ENCODE measurements at regions not wholly inside any gene's neighbourhood (a gene's known extent, or its start where the extent isn't known, plus 50 kb on each side); places are given as distances from the start of the nearest gene placed in this dataset.

DNA sequence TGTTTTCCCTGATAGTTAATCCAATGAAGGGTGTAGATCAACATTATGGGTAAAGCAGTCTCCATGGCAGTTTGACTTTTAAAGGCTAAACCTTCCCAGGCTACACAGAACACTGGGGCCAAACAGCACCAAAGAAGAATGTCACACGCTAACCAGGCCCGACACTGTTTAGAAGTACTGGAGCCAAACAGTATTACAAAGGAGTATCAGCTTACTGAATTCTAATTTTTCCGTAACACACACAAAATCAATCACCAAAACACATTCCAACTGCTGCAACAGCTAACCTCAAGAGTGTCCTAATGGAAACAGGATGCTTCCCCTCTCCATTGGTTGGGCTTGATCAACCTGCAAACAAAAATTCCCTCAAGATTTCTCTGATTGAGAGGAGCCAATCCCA lies 783.5 kb downstream of the PCDH18 start:
- H3K27me3 ChIP-seq (ENCODE audit: control insufficient read depth, insufficient read depth, low read length): no peaks in the 10 kb centered on the region
- H3K4me1 ChIP-seq (ENCODE audit: control insufficient read depth, insufficient read depth, low read length): no peaks in the 10 kb centered on the region
- 80% methylated on average over 1 of the region's 3 CpGs for WGBS (ENCODE audit: insufficient coverage, low lambda C conversion rate)

DNA sequence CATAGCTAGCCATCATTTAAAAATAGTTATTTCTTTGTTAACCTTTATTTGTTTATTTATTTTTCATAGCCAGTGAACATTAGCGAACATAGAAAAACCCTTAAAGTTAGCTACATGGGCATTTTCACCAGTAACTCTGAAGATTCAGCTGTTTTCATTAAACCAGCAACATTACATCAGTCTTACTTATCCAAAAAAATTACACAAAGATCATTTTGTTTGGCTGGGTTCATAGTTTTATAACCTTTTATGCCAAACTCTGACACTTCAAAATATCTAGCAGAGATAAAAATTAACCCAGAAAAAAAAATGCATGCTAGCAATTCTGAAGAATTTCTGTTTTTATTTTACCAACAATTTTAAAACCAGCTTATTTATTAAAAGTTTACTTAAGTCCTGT lies 784.1 kb downstream of the PCDH18 start:
- H3K4me3 ChIP-seq (ENCODE audit: low read length): no peak overlapping the region
- H3K4me1 ChIP-seq (ENCODE audit: control insufficient read depth, insufficient read depth, low read length): no peaks in the 10 kb centered on the region
- WGBS (ENCODE audit: insufficient coverage, low lambda C conversion rate): 100% methylated on average over 1 of the region's 1 CpG
- H3K27me3 ChIP-seq (ENCODE audit: control insufficient read depth, insufficient read depth, low read length): no peaks in the 10 kb centered on the region
- no peaks in the 10 kb centered on the region for H3K9me3 ChIP-seq (ENCODE audit: control insufficient read depth, low read depth, low read length)
- H3K36me3 ChIP-seq (ENCODE audit: control insufficient read depth, insufficient read depth, low read length): no peaks in the 10 kb centered on the region
- DNase-seq: no peak
- no peak overlapping the region for H3K27ac ChIP-seq (ENCODE audit: low read length)

More for the DNA sequence above, 783.5 kb downstream of the PCDH18 start:
- H3K4me3 ChIP-seq (ENCODE audit: low read length): no peak overlapping the region
- H3K27ac ChIP-seq (ENCODE audit: low read length): no peak overlapping the region
- H3K9me3 ChIP-seq (ENCODE audit: control insufficient read depth, low read depth, low read length): no peaks in the 10 kb centered on the region
- no peak for DNase-seq
- H3K36me3 ChIP-seq (ENCODE audit: control insufficient read depth, insufficient read depth, low read length): no peaks in the 10 kb centered on the region

DNA sequence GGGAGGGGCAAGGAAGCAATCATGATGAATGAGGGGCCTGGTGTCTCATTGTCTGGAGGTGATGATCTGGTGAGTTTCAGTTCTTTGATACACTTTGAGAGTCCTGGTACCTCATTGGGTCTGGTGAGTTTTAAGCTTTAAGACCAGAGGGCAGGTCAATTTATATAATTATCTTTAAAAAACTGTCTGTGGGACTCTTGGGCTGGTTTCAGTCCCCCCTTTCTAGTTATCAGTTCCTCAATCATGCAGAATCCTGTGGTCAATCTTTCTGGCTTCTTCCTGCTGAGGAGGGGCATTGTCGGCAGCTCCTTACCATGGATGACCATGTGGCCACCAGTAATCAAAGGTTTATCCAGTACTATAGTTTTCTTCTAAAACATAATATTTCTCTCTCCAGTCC lies 789.1 kb downstream of the PCDH18 start:
- Histone ChIP-seq H3K36me3 (ENCODE audit: control insufficient read depth, insufficient read depth, low read length) (no peaks in the 10 kb centered on the region), H3K4me3 (ENCODE audit: low read length) (no peak overlapping the region), H3K4me1 (ENCODE audit: control insufficient read depth, insufficient read depth, low read length) (no peaks in the 10 kb centered on the region), H3K27me3 (ENCODE audit: control insufficient read depth, insufficient read depth, low read length) (no peaks in the 10 kb centered on the region), H3K9me3 (ENCODE audit: control insufficient read depth, low read depth, low read length) (no peaks in the 10 kb centered on the region), H3K27ac (ENCODE audit: low read length) (no peak overlapping the region)
- DNase-seq: no peak
- WGBS (ENCODE audit: insufficient coverage, low lambda C conversion rate): no CpG with 5 or more reads among the region's 1 CpG

DNA sequence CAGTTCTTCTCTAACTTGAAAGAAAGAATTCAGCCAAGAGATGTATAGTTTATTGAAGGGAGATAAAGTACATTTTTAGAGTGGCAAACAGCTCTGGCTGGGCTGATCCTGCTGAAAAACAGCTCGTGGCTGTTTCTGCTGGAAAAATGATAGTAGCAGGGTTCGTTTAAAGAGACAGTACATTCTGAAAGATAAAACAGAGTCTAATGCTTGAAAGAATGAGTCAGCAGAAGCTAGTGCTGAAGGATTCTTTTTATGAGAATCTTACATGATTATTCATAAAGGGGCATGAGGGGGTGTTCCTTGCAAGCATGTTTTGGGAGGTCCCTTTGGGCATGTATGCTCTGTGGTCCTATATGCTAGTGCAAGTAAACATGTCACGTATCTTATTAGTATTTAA lies 790.0 kb downstream of the PCDH18 start:
- WGBS (ENCODE audit: insufficient coverage, low lambda C conversion rate): 77% methylated on average over 3 of the region's 3 CpGs

DNA sequence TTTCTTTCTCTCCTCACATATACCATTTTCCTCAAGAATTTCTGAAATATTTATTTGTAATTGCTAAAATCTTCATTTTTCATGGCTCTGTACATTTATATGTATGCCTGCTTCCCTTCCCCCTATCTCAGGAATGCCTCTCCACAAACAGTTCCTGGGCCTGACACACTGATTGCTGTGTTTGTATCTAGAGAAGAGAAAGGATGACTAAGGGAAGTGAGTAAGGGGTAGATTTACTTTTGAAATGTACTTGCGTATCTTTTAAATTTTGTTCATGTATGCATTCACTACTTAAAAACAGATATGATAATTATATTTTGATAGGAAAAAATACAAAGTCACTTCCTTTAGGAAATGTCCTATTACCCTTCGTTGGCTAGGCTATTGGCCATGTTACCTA lies 790.8 kb downstream of the PCDH18 start:
- Histone ChIP-seq H3K27me3 (ENCODE audit: control insufficient read depth, insufficient read depth, low read length) (no peaks in the 10 kb centered on the region), H3K4me3 (ENCODE audit: low read length) (no peak overlapping the region), H3K4me1 (ENCODE audit: control insufficient read depth, insufficient read depth, low read length) (no peaks in the 10 kb centered on the region), H3K9me3 (ENCODE audit: control insufficient read depth, low read depth, low read length) (no peaks in the 10 kb centered on the region), H3K36me3 (ENCODE audit: control insufficient read depth, insufficient read depth, low read length) (no peaks in the 10 kb centered on the region), H3K27ac (ENCODE audit: low read length) (no peak overlapping the region)
- WGBS (ENCODE audit: insufficient coverage, low lambda C conversion rate): 90% methylated on average over 1 of the region's 2 CpGs
- no peak for DNase-seq

More for the DNA sequence above, 790.0 kb downstream of the PCDH18 start:
- Histone ChIP-seq H3K9me3 (ENCODE audit: control insufficient read depth, low read depth, low read length) (no peaks in the 10 kb centered on the region), H3K27me3 (ENCODE audit: control insufficient read depth, insufficient read depth, low read length) (no peaks in the 10 kb centered on the region), H3K36me3 (ENCODE audit: control insufficient read depth, insufficient read depth, low read length) (no peaks in the 10 kb centered on the region), H3K4me3 (ENCODE audit: low read length) (no peak overlapping the region), H3K4me1 (ENCODE audit: control insufficient read depth, insufficient read depth, low read length) (no peaks in the 10 kb centered on the region), H3K27ac (ENCODE audit: low read length) (no peak overlapping the region)
- DNase-seq: no peak

DNA sequence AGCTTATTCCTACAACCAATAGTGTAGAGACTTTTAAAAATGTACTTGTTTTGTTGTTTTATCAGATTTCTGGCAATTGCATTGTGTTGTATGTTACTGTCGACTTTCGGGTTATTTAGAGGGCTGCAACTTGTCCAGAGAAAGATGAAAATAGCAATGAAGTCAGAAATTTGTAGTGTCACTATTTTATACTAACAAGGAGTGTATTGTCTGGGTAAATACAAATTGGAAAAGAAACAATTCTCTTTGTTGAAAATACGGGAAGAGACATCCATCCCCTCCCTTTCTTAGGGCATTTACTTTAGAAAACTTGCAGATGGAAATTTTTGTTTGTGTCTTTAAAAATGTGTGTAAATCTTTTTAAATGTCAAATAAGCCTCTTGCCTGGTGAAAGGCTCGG lies 792.0 kb downstream of the PCDH18 start:
- WGBS (ENCODE audit: insufficient coverage, low lambda C conversion rate): 63% methylated on average over 2 of the region's 4 CpGs

DNA sequence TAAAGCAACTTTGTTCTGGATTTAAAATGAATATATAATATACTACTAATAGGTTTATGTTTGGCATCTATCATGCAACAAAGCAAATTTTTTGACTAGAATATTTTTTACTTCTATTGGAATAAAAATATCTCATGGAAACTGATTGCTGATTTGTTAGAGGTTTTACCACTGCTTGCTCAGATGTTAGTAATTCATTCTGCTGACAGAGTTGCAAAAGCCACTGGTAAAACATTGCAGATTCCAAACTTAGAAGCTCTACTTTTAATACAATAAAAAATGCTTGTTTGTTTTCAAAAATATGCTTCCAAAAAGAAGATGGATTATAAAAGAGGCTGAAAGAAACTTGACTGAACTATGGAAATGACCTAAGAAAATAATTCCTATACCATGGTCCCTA lies 795.2 kb downstream of the PCDH18 start:
- H3K27ac ChIP-seq (ENCODE audit: low read length): no peak overlapping the region
- no peaks in the 10 kb centered on the region for H3K9me3 ChIP-seq (ENCODE audit: control insufficient read depth, low read depth, low read length)
- no peaks in the 10 kb centered on the region for H3K36me3 ChIP-seq (ENCODE audit: control insufficient read depth, insufficient read depth, low read length)
- H3K4me3 ChIP-seq (ENCODE audit: low read length): no peak overlapping the region
- no peaks in the 10 kb centered on the region for H3K27me3 ChIP-seq (ENCODE audit: control insufficient read depth, insufficient read depth, low read length)
- H3K4me1 ChIP-seq (ENCODE audit: control insufficient read depth, insufficient read depth, low read length): no peaks in the 10 kb centered on the region
- DNase-seq: no peak

More for the DNA sequence above, 792.0 kb downstream of the PCDH18 start:
- Histone ChIP-seq H3K9me3 (ENCODE audit: control insufficient read depth, low read depth, low read length) (no peaks in the 10 kb centered on the region), H3K4me1 (ENCODE audit: control insufficient read depth, insufficient read depth, low read length) (no peaks in the 10 kb centered on the region), H3K36me3 (ENCODE audit: control insufficient read depth, insufficient read depth, low read length) (no peaks in the 10 kb centered on the region), H3K27me3 (ENCODE audit: control insufficient read depth, insufficient read depth, low read length) (no peaks in the 10 kb centered on the region), H3K4me3 (ENCODE audit: low read length) (no peak overlapping the region), H3K27ac (ENCODE audit: low read length) (no peak overlapping the region)
- no peak for DNase-seq

DNA sequence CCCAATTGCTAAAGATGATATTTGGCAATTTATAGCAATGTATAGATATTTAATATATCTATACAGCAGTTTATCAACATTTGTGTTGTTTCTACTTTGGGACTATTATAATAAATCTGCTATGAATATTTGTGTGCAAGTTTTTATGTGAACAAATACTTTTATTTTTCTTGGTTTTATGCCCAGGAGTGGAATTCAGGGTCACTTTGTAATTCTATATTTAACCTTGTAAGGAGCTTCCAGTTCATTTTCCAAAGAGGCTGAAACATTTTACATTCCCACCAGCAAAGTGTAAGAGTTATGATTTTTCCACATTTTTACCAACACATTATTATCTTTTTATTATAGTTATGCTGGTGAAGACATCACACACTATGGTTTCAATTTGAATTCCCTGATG lies 801.3 kb downstream of the PCDH18 start:
- Histone ChIP-seq H3K36me3 (ENCODE audit: control insufficient read depth, insufficient read depth, low read length) (no peaks in the 10 kb centered on the region), H3K4me3 (ENCODE audit: low read length) (no peak overlapping the region), H3K4me1 (ENCODE audit: control insufficient read depth, insufficient read depth, low read length) (no peaks in the 10 kb centered on the region), H3K27me3 (ENCODE audit: control insufficient read depth, insufficient read depth, low read length) (no peaks in the 10 kb centered on the region), H3K9me3 (ENCODE audit: control insufficient read depth, low read depth, low read length) (no peaks in the 10 kb centered on the region), H3K27ac (ENCODE audit: low read length) (no peak overlapping the region)
- no peak for DNase-seq

DNA sequence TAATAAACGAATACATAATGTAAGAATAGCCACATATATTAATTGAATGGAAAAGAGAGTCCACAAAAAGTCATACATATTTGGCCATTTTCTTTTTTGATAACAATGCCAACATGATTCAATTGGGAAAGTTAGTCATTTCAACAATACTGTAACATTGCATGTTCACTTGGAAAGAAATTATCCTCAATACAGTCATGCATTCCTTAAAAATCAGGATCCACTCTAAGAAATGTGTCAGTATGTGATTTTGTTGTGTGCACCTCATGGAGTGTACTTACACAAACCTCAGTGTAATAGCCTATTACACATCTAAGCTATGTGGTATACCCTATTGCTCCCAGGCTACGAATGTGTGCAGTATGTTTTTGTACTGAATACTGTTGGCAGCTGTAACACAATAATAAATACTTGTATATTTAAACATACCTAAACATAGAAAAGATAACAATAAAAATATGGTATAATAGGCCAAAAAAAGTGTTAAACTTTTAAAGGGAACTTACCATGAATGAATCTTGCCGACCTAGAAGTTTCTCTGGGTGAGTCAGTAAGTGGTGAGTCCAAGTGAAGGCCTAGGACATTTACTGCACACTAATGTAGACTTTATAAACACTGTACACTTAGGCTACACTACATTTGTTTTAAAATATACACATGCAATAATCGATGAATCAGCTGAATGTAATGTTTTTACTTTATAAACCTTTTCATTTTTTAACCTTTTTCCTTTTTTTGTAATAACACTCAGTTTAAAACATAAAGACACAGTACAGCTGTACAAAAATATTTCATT lies 806.8 kb downstream of the PCDH18 start:
- Histone ChIP-seq H3K9me3 (ENCODE audit: control insufficient read depth, low read depth, low read length) (no peaks in the 10 kb centered on the region), H3K4me3 (ENCODE audit: low read length) (no peak overlapping the region), H3K27ac (ENCODE audit: low read length) (no peak overlapping the region), H3K36me3 (ENCODE audit: control insufficient read depth, insufficient read depth, low read length) (no peaks in the 10 kb centered on the region), H3K27me3 (ENCODE audit: control insufficient read depth, insufficient read depth, low read length) (no peaks in the 10 kb centered on the region), H3K4me1 (ENCODE audit: control insufficient read depth, insufficient read depth, low read length) (no peaks in the 10 kb centered on the region)
- 80% methylated on average over 2 of the region's 4 CpGs for WGBS (ENCODE audit: insufficient coverage, low lambda C conversion rate)
- no peak for DNase-seq

DNA sequence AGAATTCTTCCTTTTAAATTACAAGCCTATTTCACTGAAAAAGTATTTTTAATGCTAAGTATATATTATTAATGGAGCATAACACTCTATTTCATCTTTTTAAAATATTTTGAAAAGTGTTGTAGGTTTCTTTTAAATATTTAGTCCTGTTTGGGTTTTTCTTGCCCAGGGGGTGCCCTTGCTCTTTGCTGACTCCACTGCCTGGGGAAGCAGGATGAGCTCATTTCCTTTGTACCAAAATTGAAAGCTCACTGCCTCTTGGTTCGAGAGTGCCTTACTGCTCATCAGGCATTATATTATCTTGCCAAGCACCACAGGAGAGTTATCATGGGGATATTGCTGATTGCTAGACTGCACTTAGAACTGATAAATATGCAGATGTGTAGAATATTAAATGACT lies 819.2 kb downstream of the PCDH18 start:
- Histone ChIP-seq H3K27ac (ENCODE audit: low read length) (no peak overlapping the region), H3K27me3 (ENCODE audit: control insufficient read depth, insufficient read depth, low read length) (no peaks in the 10 kb centered on the region), H3K4me3 (ENCODE audit: low read length) (no peak overlapping the region), H3K36me3 (ENCODE audit: control insufficient read depth, insufficient read depth, low read length) (no peaks in the 10 kb centered on the region), H3K4me1 (ENCODE audit: control insufficient read depth, insufficient read depth, low read length) (no peaks in the 10 kb centered on the region), H3K9me3 (ENCODE audit: control insufficient read depth, low read depth, low read length) (no peaks in the 10 kb centered on the region)
- no peak for DNase-seq
- WGBS (ENCODE audit: insufficient coverage, low lambda C conversion rate): no CpG with 5 or more reads among the region's 1 CpG

DNA sequence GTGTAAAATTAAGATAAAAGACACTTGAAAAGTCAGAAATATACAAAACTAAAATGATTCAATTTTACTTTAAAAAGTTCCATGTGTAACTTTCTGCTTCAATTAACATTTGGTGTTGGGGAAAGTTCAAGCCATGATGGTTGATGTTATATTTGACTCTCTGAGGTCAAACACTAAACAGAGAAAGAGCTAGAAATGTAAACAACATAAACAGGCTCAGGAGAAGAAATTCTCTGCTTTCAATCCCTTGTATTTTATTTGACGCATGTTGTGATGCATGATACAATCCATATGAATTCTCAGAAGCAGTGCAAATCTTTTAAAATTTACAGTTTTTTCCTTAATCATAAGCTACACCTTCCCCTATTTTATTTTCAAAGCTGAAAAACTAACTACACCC lies 822.4 kb downstream of the PCDH18 start:
- Histone ChIP-seq H3K36me3 (ENCODE audit: control insufficient read depth, insufficient read depth, low read length) (no peaks in the 10 kb centered on the region), H3K4me3 (ENCODE audit: low read length) (no peak overlapping the region), H3K27me3 (ENCODE audit: control insufficient read depth, insufficient read depth, low read length) (no peaks in the 10 kb centered on the region), H3K9me3 (ENCODE audit: control insufficient read depth, low read depth, low read length) (no peaks in the 10 kb centered on the region), H3K27ac (ENCODE audit: low read length) (no peak overlapping the region), H3K4me1 (ENCODE audit: control insufficient read depth, insufficient read depth, low read length) (no peaks in the 10 kb centered on the region)
- no peak for DNase-seq
- WGBS (ENCODE audit: insufficient coverage, low lambda C conversion rate): 80% methylated on average over 1 of the region's 1 CpG
